COR-L47 (cell line): ENCODE measurements at regions not wholly inside any gene's neighbourhood (a gene's known extent, or its start where the extent isn't known, plus 50 kb on each side); places are given as distances from the start of the nearest gene placed in this dataset.

Experiments
- DNase-seq: peaks from one replicate; lab custom pipeline; 2025; lab: John Stamatoyannopoulos, UW

GRCh38 chr9:68648164-68648563 is 56.9 kb upstream of the PIP5K1B start:
- DNase-seq, result no peak

DNA sequence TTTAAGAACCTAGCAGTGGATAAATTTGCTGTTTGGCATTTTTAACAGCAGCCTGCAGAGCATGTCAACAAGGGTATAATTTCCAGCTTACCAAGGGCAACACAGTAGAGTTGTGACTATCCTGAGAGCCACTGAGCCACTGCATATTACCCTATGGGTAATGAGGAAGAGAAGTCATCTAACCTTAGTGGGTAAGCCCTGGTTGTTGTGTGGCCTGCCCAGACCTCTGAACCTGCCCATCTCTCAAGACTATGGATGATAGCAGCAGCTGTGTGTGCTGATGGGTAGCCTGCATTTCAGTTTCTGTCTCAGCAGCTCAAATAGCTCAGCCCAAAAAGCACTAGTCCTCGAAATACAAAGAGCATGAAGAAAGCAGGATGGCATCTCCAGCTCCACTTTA is 56.1 kb upstream of the PIP5K1B start:
- DNase-seq, result no peak

DNA sequence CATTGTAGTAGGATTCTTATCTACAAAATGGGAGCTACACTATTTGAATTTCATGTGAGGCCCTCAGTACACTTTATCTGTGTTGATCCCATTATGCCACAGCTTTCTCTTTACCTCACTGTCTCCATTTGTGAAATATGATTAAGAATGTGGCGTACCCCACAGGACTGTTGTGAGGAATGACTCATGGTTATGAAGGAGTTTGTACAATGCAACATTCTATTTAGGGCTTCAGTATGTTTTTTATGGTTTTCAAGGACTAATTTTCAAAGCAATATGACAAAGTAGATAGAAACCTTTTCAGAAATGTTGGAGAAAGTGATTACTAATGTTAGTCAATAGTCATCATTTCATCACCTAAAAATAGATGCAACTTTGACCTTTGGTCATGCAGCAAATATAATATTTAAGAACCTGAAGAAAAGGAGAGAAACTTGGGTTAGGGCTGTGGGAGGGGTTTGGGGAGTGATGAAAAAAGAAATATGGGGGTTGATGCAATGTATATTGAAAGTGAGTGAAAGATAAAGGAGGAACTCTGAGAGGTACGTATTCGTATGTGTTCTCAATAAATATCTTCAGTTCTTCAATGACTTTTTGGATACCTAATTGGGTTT is 53.7 kb upstream of the PIP5K1B start:
- DNase-seq, result no peak

DNA sequence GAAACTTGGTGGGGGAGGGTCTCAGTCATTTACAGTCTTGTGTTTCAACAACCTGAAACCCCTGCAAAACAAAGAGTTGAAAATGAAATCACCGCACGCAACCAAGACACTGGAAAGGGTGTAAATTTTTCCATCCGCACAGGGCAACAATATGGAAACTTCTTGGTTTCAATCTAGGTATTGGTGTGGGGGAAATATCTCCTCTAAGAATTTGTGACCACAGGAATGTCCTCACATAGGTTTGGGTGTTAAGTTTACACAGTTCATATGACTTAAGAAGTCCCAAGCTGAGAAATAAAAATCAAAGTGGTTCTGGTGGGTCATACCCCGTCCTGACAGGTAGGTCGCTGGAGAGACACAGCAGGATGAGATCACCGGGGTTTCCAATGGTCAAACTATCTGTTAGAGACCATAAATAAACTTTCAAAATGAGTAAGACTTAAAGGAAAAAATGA is 51.9 kb upstream of the PIP5K1B start:
- no peak for DNase-seq

DNA sequence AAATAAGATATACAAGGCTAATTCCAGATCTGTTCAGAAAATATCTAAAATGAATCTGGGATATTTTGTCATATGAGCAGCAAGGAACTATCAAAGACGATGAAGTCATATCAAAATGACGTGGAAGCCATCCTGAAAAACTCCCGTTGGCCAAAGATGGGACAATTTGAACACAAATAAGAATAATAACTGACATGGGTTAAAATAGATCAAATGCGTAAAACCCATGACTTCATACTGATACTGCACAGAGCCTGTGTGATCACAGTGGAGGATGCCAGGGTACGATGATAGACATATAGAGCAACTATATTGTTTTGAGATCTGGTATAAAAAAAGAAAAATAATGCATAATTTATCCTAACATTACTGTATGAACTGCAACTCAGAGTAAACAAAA is 51.0 kb upstream of the PIP5K1B start:
- DNase-seq, result no peak
